Upper lobe of left lung (tissue), 6 donors: ENCODE measurements at regions not wholly inside any gene's neighbourhood (a gene's known extent, or its start where the extent isn't known, plus 50 kb on each side); places are given as distances from the start of the nearest gene placed in this dataset.
A peak's percentile ranks its signal among the peaks of the same experiment; 100 is the strongest.

Source experiments
- ATAC-seq, 2 donors: fragments of 200-7000 bp; cut with Tn5 transposase; one replicate each; pipeline ENCODE4 v1.9.1; 2022; ENCODE audit warnings: mild to moderate bottlenecking in 2 of 2, moderate library complexity in 2 of 2; ENCODE audit not compliant: low FRiP score in 2 of 2
- DNase-seq, 2 donors: peaks; one replicate each; pipeline ENCODE4 v3.0.0-alpha.2; 2019 to 2020
- H3K27ac ChIP-seq, 4 donors: fragments of 200-600 bp; sonication (generic); one replicate each; pipeline ENCODE4 v1.5.1; 2016 to 2019
- H3K27me3 ChIP-seq, 4 donors: fragments of 200-600 bp; sonication (generic); one replicate each; pipeline ENCODE4 v1.5.1; 2017 to 2019
- H3K36me3 ChIP-seq, 4 donors: fragments of 200-600 bp; sonication (generic); one replicate each; pipeline ENCODE4 v1.5.1; 2016 to 2019
- H3K4me1 ChIP-seq, 4 donors: fragments of 200-600 bp; sonication (generic); one replicate each; pipeline ENCODE4 v1.5.1; 2018 to 2019
- H3K4me3 ChIP-seq, 4 donors: fragments of 200-600 bp; sonication (generic); one replicate each; pipeline ENCODE4 v1.5.1; 2017 to 2019; ENCODE audit warnings: mild to moderate bottlenecking in 2 of 4, moderate library complexity in 1 of 4
- H3K9me3 ChIP-seq, 4 donors: fragments of 200-600 bp; sonication (generic); one replicate each; pipeline ENCODE4 v1.5.1; 2018 to 2019
- EP300 ChIP-seq, 4 donors: sonication (generic); formaldehyde crosslinking; IDR thresholded peaks; one replicate each; pipeline ENCODE4 v1.5.1; 2017; ENCODE audit warnings: antibody characterized with exemption in 4 of 4, control low read depth in 2 of 4
- POLR2A ChIP-seq, 4 donors: fragments of 450-650 bp; IDR thresholded peaks; one replicate each; pipeline ENCODE4 v1.5.1; 2016 to 2017; ENCODE audit warnings: antibody characterized with exemption in 4 of 4, mild to moderate bottlenecking in 2 of 4
- POLR2AphosphoS5 ChIP-seq, 2 donors: sonication (generic); formaldehyde crosslinking; IDR thresholded peaks; one replicate each; pipeline ENCODE4 v1.5.1; 2017; ENCODE audit warnings: antibody characterized with exemption in 2 of 2
- WGBS, 2 donors: methylation state at CpG; one replicate each; pipeline ENCODE4 v1.1.5; 2017 to 2018; 5-methylcytosine and 5-hydroxymethylcytosine counted together
- TF ChIP-seq, protein P1 (sequence below), 6 experiments: fragments of 450-650 bp in 4 of 6; fragments of 200-600 bp in 2 of 6; sonication (generic) in 2 of 6; IDR thresholded peaks; one replicate each; pipeline ENCODE4 v1.5.1; 2016 to 2019; ENCODE audit warnings: antibody characterized with exemption in 6 of 6
- donor health status: DM: no; HTN: no; CAD: no; lungs with moderate emphysema.
- donor health status: DM: no; HTN: yes; CAD: no; lungs with severe emphysema.

GRCh38 chr6:125432963-125433362 is 131.2 kb upstream of the HDDC2 start:
- Histone ChIP-seq H3K9me3 (no peaks in the 10 kb centered on the region), H3K4me1 (no peaks in the 10 kb centered on the region), H3K27me3 (no peaks in the 10 kb centered on the region), H3K27ac (no peak overlapping the region), H3K4me3 (no peak overlapping the region), H3K36me3 (no peaks in the 10 kb centered on the region)
- ATAC-seq, result no peak
- WGBS, 2 donors, result 40 to 55% methylated on average over 5 of the region's 5 CpGs
- TF ChIP-seq, protein P1, sequence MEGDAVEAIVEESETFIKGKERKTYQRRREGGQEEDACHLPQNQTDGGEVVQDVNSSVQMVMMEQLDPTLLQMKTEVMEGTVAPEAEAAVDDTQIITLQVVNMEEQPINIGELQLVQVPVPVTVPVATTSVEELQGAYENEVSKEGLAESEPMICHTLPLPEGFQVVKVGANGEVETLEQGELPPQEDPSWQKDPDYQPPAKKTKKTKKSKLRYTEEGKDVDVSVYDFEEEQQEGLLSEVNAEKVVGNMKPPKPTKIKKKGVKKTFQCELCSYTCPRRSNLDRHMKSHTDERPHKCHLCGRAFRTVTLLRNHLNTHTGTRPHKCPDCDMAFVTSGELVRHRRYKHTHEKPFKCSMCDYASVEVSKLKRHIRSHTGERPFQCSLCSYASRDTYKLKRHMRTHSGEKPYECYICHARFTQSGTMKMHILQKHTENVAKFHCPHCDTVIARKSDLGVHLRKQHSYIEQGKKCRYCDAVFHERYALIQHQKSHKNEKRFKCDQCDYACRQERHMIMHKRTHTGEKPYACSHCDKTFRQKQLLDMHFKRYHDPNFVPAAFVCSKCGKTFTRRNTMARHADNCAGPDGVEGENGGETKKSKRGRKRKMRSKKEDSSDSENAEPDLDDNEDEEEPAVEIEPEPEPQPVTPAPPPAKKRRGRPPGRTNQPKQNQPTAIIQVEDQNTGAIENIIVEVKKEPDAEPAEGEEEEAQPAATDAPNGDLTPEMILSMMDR (IDR thresholded peaks at IDR 0.05), result no peak
- no peak for TF ChIP-seq EP300 (IDR thresholded peaks at IDR 0.05)
- no peak for TF ChIP-seq POLR2A (IDR thresholded peaks at IDR 0.05)
- TF ChIP-seq POLR2AphosphoS5 (IDR thresholded peaks at IDR 0.05), result no peak
- no peak for DNase-seq

DNA sequence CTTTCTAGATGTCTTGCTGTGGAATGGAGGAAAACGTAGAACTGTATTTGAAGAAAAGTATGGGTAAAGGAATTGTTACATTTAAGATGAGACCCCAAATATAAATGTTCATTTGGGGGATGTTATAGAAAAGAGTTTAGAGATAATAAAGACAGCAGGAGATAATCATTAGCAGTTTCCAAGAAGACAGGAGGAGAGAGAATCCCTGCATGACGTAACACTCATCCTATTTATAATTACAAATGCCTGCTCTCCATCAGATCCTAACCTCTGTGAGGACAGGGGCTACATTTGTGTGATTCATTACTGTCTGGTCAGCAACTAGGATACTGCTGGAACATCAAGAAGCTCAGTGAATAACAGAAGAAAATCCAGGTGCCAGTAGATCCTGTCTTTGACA is 133.0 kb upstream of the HDDC2 start:
- ATAC-seq (no peak), DNase-seq (no peak)
- TF ChIP-seq, protein P1 (IDR thresholded peaks at IDR 0.05), result no peak
- no peak for TF ChIP-seq EP300 (IDR thresholded peaks at IDR 0.05)
- no peak for TF ChIP-seq POLR2A (IDR thresholded peaks at IDR 0.05)
- TF ChIP-seq POLR2AphosphoS5 (IDR thresholded peaks at IDR 0.05), result no peak
- Histone ChIP-seq H3K4me1 (no peaks in the 10 kb centered on the region), H3K36me3 (no peaks in the 10 kb centered on the region), H3K27me3 (no peaks in the 10 kb centered on the region), H3K27ac (no peak overlapping the region), H3K9me3 (no peaks in the 10 kb centered on the region), H3K4me3 (no peak overlapping the region)
- 89 to 96% methylated on average over 2 of the region's 2 CpGs for WGBS, 2 donors

GRCh38 chr6:125439512-125439911 is 137.7 kb upstream of the HDDC2 start:
- Histone ChIP-seq H3K4me1 (no peaks in the 10 kb centered on the region), H3K36me3 (no peaks in the 10 kb centered on the region), H3K9me3 (no peaks in the 10 kb centered on the region), H3K27ac (no peak overlapping the region), H3K4me3 (no peak overlapping the region), H3K27me3 (no peaks in the 10 kb centered on the region)
- no peak for ATAC-seq
- TF ChIP-seq, protein P1 (IDR thresholded peaks at IDR 0.05), result no peak
- no peak for TF ChIP-seq POLR2AphosphoS5 (IDR thresholded peaks at IDR 0.05)
- TF ChIP-seq POLR2A (IDR thresholded peaks at IDR 0.05), result no peak
- TF ChIP-seq EP300 (IDR thresholded peaks at IDR 0.05), result no peak
- 92 to 100% methylated on average over 1 of the region's 1 CpG for WGBS, 2 donors
- DNase-seq, result no peak

DNA sequence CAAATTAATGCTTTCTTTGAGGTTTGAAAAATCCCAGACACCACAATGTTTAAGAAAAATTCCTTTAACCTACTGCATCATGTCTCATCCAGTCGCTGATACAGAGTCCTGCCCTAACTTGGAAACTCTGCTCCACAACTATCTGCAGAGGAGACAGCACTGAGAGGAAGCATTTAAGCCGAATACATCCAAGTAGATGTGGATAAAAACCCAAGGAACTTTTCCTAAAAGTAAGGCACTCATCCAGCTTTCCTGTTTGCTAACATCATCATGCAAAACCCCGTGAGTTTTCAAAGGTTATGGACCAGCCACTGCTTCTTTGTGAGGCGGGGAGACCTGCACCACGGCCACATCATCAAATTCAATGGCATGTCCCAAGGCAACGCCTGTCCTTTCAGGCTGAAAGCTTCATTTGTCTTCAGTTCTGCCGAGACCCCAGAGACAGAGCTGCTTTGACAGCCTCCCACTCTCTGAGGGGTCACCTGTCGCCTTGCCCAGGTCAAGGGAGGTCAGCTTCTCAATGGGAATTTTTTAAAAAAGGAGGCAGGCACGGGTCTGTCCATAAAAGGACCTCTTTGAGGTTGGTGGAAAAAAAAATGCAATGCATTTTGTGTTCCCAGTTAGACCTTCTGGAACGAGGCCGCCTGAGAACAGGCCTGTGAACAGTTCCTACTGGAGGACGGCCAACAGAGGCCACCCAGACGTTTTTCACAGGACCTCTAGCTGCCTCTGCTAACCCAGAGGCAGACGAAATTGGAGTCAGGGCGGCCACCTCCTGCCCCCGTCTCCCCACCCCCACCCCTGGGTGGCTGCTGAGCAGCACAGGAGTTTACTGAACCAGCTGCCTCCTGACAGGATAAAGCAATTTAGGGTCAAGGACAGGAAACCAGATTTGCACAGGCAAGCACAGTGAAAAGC is 142.5 kb upstream of the HDDC2 start:
- ATAC-seq (peak; percentile 42 to 48), DNase-seq (peak in 1 of 2 donors; percentile 40)
- TF ChIP-seq EP300 (IDR thresholded peaks at IDR 0.05), result no peak
- TF ChIP-seq POLR2AphosphoS5 (IDR thresholded peaks at IDR 0.05), result no peak
- TF ChIP-seq POLR2A (IDR thresholded peaks at IDR 0.05), result no peak
- TF ChIP-seq, protein P1 (IDR thresholded peaks at IDR 0.05), result no peak
- no peaks in the 10 kb centered on the region for H3K36me3 ChIP-seq
- no peaks in the 10 kb centered on the region for H3K27me3 ChIP-seq
- no peaks in the 10 kb centered on the region for H3K9me3 ChIP-seq
- H3K4me3 ChIP-seq, result no peak overlapping the region
- no peaks in the 10 kb centered on the region for H3K4me1 ChIP-seq
- WGBS, 2 donors, result 58 to 78% methylated on average over 11 to 16 of the region's 16 CpGs
- H3K27ac ChIP-seq, result no peak overlapping the region
